HCT116 (cell line): ENCODE measurements at regions not wholly inside any gene's neighbourhood (a gene's known extent, or its start where the extent isn't known, plus 50 kb on each side); places are given as distances from the start of the nearest gene placed in this dataset.

ENCODE experiments used
- ATAC-seq: fragments of 200-7000 bp; cut with Tn5 transposase; 2 replicates; pipeline ENCODE4 v1.9.1; 2020; ENCODE audit warnings: mild to moderate bottlenecking, moderate library complexity
- BruUV-seq: library from RNA; stranded (reverse); fragments of 400-500 nt; replicated peaks from 2 replicates; lab custom pipeline; 2021; lab: Mats Ljungman, UMichigan
- CTCF ChIA-PET: fragments of 300-600 bp; sonication (Branson Sonifier 250); formaldehyde crosslinking; loops from one replicate; lab custom pipeline; 2021; ENCODE audit warnings: antibody characterized with exemption; lab: Charles Lee
- POLR2A ChIA-PET: fragments of 300-600, 350-600 bp; sonication (Branson Sonifier 250); formaldehyde crosslinking; loops from one replicate; lab custom pipeline; 2021; ENCODE audit warnings: antibody characterized with exemption; lab: Charles Lee
- RAD21 ChIA-PET, 2 experiments: fragments of 300-600 bp; sonication (Branson Sonifier 250); formaldehyde crosslinking; loops; one replicate each; lab custom pipeline; 2023; ENCODE audit warnings: low total read pairs in 2 of 2; ENCODE audit not compliant: uncharacterized antibody in 2 of 2, unreplicated experiment in 2 of 2, low non-redundant PET in 1 of 2; lab: Charles Lee
- DNase-seq: peaks from one replicate; pipeline ENCODE4 v3.0.0-alpha.2; 2010; ENCODE audit warnings: low read depth, low spot score
- H2AFZ ChIP-seq: fragments of 200-600 bp; shearing (Covaris generic), sonication (generic); 2 replicates; pipeline ENCODE4 v1.6.1; 2017; ENCODE audit warnings: low read depth, mixed run types, mixed read lengths, antibody characterized with exemption, low read length; ENCODE audit not compliant: poor library complexity, severe bottlenecking
- H3K27ac ChIP-seq: 2 replicates; pipeline ENCODE4 v1.5.1; 2012; ENCODE audit warnings: low read depth, low read length
- H3K27me3 ChIP-seq: fragments of 200-600 bp; sonication (generic); 2 replicates; pipeline ENCODE4 v1.6.1; 2016; ENCODE audit warnings: mixed run types, low read length, mixed read lengths; ENCODE audit not compliant: insufficient read depth
- H3K36me3 ChIP-seq, 2 experiments: fragments of 200-500 bp in 1 of 2; fragments of 200-600 bp in 1 of 2; sonication (Bioruptor generic) in 1 of 2; sonication (generic) in 1 of 2; 2 replicates each; pipeline versions ENCODE4 v1.5.1 to v1.6.1; 2014 to 2016; ENCODE audit warnings: low read length in 2 of 2, inconsistent platforms in 1 of 2, mixed read lengths in 1 of 2, mixed run types in 1 of 2; ENCODE audit not compliant: insufficient read depth in 2 of 2, control insufficient read depth in 1 of 2
- H3K4me1 ChIP-seq, 2 experiments: fragments of 200-600 bp in 1 of 2; sonication (generic) in 1 of 2; 2 replicates each; pipeline versions ENCODE4 v1.5.1 to v1.6.1; 2012 to 2017; ENCODE audit warnings: low read length in 2 of 2, inconsistent platforms in 1 of 2, mild to moderate bottlenecking in 1 of 2, mixed read lengths in 1 of 2, mixed run types in 1 of 2, moderate library complexity in 1 of 2; ENCODE audit not compliant: insufficient read depth in 2 of 2, control insufficient read depth in 1 of 2
- H3K4me2 ChIP-seq: fragments of 200-600 bp; sonication (generic); 2 replicates; pipeline ENCODE4 v1.6.1; 2017; ENCODE audit warnings: mixed run types, low read length, mixed read lengths
- H3K4me3 ChIP-seq, 2 experiments: fragments of 200-600 bp in 1 of 2; sonication (generic) in 1 of 2; replicated peaks in 1 of 2; 2 replicates each; pipeline ENCODE4 v1.5.1; 2011 to 2016; ENCODE audit warnings: low read length in 2 of 2, control low read depth in 1 of 2, low read depth in 1 of 2, mild to moderate bottlenecking in 1 of 2, mixed read lengths in 1 of 2, mixed run types in 1 of 2
- H3K79me2 ChIP-seq: fragments of 200-600 bp; sonication (generic); 2 replicates; pipeline ENCODE4 v1.6.1; 2017; ENCODE audit warnings: mild to moderate bottlenecking, mixed run types, low read length, moderate library complexity, mixed read lengths; ENCODE audit not compliant: insufficient read depth
- H3K9ac ChIP-seq: fragments of 200-600 bp; sonication (generic); 2 replicates; pipeline ENCODE4 v1.6.1; 2016; ENCODE audit warnings: low read length, mixed read lengths
- H3K9me2 ChIP-seq: fragments of 200-600 bp; sonication (generic), shearing (Covaris generic); 2 replicates; pipeline ENCODE4 v1.6.1; 2017; ENCODE audit warnings: mixed run types, mild to moderate bottlenecking, moderate library complexity; ENCODE audit not compliant: insufficient read depth
- H3K9me3 ChIP-seq, 2 experiments: fragments of 200-500 bp in 1 of 2; fragments of 200-600 bp in 1 of 2; sonication (Bioruptor generic) in 1 of 2; sonication (generic) in 1 of 2; 2 replicates each; pipeline ENCODE4 v1.6.1; 2014 to 2017; ENCODE audit warnings: low read length in 2 of 2, mixed read lengths in 2 of 2, inconsistent platforms in 1 of 2, low read depth in 1 of 2, mild to moderate bottlenecking in 1 of 2, mixed run types in 1 of 2, moderate library complexity in 1 of 2; ENCODE audit not compliant: control insufficient read depth in 1 of 2, insufficient read depth in 1 of 2
- H4K20me1 ChIP-seq: fragments of 200-600 bp; sonication (generic), shearing (Covaris generic); 2 replicates; pipeline ENCODE4 v1.6.1; 2017; ENCODE audit warnings: mixed run types, mild to moderate bottlenecking, moderate library complexity; ENCODE audit not compliant: insufficient read depth
- ELF1 ChIP-seq: IDR thresholded peaks from 2 replicates; pipeline ENCODE4 v1.6.1; 2012; ENCODE audit warnings: low read depth, borderline replicate concordance
- FOSL1 ChIP-seq: IDR thresholded peaks from 2 replicates; pipeline ENCODE4 v1.6.1; 2012; ENCODE audit warnings: low read depth
- JUND ChIP-seq: IDR thresholded peaks from 2 replicates; pipeline ENCODE4 v1.6.1; 2012
- POLR2AphosphoS5 ChIP-seq: IDR thresholded peaks from 2 replicates; pipeline ENCODE4 v1.6.1; 2011; ENCODE audit warnings: mild to moderate bottlenecking, low read depth, low read length, moderate library complexity
- SRF ChIP-seq: IDR thresholded peaks from 2 replicates; pipeline ENCODE4 v1.6.1; 2012; ENCODE audit warnings: low read depth
- YY1 ChIP-seq: IDR thresholded peaks from 2 replicates; pipeline ENCODE4 v1.6.1; 2011; ENCODE audit warnings: low read length, low read depth, moderate library complexity, mild to moderate bottlenecking; ENCODE audit not compliant: insufficient replicate concordance; ENCODE audit errors: extremely low read depth
- ZFX ChIP-seq: fragments of 450-650 bp; IDR thresholded peaks from 2 replicates; pipeline ENCODE4 v1.6.1; 2017
- ZNF274 ChIP-seq: fragments of 200-500 bp; sonication (Bioruptor generic); IDR thresholded peaks from 2 replicates; pipeline ENCODE4 v1.6.1; 2014; ENCODE audit warnings: mild to moderate bottlenecking, low read depth, low read length, inconsistent platforms
- intact Hi-C: fragments of 100-400 bp; cut with micrococcal nuclease; formaldehyde crosslinking; loops from 2 replicates; pipeline ENCODE4 v1.10.0; 2022
- TF ChIP-seq, protein P1 (sequence below): IDR thresholded peaks from 2 replicates; pipeline ENCODE4 v1.6.1; 2012
- TF ChIP-seq, protein P2 (sequence below): IDR thresholded peaks from 2 replicates; pipeline ENCODE4 v1.6.1; 2012; ENCODE audit warnings: low read depth
- TF ChIP-seq, protein P3 (sequence below): IDR thresholded peaks from 2 replicates; pipeline ENCODE4 v1.6.1; 2011; ENCODE audit warnings: mild to moderate bottlenecking, low read length, moderate library complexity; ENCODE audit not compliant: insufficient replicate concordance; ENCODE audit errors: extremely low read depth
- TF ChIP-seq, protein P4 (sequence below): IDR thresholded peaks from 2 replicates; pipeline ENCODE4 v1.6.1; 2012

DNA sequence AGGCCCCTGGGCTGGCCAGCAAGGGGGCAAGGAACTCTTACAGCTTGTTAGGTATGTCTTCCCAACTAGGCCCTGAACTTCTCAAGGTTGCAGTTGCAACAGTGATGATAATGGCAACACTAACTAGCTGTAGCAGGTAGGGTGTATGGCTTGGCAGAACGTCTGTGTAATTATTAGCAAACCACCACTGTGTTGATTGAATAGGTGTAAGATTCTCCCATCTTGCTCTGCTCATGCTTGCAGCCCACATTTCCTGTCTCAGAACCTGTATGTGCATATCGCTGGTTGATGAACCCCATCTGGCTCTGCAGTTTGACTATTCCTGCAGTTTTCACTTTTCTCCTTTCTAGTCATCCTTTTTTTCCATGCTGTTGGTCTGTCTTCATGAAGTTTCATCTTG, 178.8 kb downstream of the KATNAL1 start:
- POLR2A ChIA-PET = no interaction called here
- H3K9me3 ChIP-seq = no peaks in the 10 kb centered on the region
- H3K9ac ChIP-seq = no peak overlapping the region
- ATAC-seq = no peak
- no peaks in the 10 kb centered on the region for H3K27me3 ChIP-seq
- no peaks in the 10 kb centered on the region for H3K79me2 ChIP-seq
- no peak for TF ChIP-seq SRF
- no peak for TF ChIP-seq FOSL1
- TF ChIP-seq JUND = no peak
- TF ChIP-seq, protein P1, sequence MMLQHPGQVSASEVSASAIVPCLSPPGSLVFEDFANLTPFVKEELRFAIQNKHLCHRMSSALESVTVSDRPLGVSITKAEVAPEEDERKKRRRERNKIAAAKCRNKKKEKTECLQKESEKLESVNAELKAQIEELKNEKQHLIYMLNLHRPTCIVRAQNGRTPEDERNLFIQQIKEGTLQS = no peak
- TF ChIP-seq, protein P2, sequence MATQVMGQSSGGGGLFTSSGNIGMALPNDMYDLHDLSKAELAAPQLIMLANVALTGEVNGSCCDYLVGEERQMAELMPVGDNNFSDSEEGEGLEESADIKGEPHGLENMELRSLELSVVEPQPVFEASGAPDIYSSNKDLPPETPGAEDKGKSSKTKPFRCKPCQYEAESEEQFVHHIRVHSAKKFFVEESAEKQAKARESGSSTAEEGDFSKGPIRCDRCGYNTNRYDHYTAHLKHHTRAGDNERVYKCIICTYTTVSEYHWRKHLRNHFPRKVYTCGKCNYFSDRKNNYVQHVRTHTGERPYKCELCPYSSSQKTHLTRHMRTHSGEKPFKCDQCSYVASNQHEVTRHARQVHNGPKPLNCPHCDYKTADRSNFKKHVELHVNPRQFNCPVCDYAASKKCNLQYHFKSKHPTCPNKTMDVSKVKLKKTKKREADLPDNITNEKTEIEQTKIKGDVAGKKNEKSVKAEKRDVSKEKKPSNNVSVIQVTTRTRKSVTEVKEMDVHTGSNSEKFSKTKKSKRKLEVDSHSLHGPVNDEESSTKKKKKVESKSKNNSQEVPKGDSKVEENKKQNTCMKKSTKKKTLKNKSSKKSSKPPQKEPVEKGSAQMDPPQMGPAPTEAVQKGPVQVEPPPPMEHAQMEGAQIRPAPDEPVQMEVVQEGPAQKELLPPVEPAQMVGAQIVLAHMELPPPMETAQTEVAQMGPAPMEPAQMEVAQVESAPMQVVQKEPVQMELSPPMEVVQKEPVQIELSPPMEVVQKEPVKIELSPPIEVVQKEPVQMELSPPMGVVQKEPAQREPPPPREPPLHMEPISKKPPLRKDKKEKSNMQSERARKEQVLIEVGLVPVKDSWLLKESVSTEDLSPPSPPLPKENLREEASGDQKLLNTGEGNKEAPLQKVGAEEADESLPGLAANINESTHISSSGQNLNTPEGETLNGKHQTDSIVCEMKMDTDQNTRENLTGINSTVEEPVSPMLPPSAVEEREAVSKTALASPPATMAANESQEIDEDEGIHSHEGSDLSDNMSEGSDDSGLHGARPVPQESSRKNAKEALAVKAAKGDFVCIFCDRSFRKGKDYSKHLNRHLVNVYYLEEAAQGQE = no peak
- TF ChIP-seq, protein P3, sequence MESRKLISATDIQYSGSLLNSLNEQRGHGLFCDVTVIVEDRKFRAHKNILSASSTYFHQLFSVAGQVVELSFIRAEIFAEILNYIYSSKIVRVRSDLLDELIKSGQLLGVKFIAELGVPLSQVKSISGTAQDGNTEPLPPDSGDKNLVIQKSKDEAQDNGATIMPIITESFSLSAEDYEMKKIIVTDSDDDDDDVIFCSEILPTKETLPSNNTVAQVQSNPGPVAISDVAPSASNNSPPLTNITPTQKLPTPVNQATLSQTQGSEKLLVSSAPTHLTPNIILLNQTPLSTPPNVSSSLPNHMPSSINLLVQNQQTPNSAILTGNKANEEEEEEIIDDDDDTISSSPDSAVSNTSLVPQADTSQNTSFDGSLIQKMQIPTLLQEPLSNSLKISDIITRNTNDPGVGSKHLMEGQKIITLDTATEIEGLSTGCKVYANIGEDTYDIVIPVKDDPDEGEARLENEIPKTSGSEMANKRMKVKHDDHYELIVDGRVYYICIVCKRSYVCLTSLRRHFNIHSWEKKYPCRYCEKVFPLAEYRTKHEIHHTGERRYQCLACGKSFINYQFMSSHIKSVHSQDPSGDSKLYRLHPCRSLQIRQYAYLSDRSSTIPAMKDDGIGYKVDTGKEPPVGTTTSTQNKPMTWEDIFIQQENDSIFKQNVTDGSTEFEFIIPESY = no peak
- no peak for TF ChIP-seq POLR2AphosphoS5
- TF ChIP-seq, protein P4, sequence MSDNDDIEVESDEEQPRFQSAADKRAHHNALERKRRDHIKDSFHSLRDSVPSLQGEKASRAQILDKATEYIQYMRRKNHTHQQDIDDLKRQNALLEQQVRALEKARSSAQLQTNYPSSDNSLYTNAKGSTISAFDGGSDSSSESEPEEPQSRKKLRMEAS = no peak
- TF ChIP-seq YY1 = no peak
- TF ChIP-seq ZNF274 = no peak
- TF ChIP-seq ELF1 = no peak
- no peak for TF ChIP-seq ZFX
- no peak overlapping the region for H3K27ac ChIP-seq
- RAD21 ChIA-PET = no interaction called here
- H3K9me2 ChIP-seq = no peaks in the 10 kb centered on the region
- no peak overlapping the region for H3K4me2 ChIP-seq
- no peak overlapping the region for H2AFZ ChIP-seq
- H3K4me3 ChIP-seq = no peak overlapping the region
- H4K20me1 ChIP-seq = no peaks in the 10 kb centered on the region
- peaks cover 16 to 17% of the 10 kb centered on the region in 2 experiments for H3K4me1 ChIP-seq
- no peak for DNase-seq
- H3K36me3 ChIP-seq = no peaks in the 10 kb centered on the region
- CTCF ChIA-PET = interaction anchor here (1.2 kb wide), 2 partner anchors 14 to 916 kb away, joined by 3 read pairs; no protein-coding TSS in a partner anchor
- intact Hi-C loops = no loop called here
- BruUV-seq = no TSS peak
